WERI-Rb-1 (cell line): ENCODE measurements at regions not wholly inside any gene's neighbourhood (a gene's known extent, or its start where the extent isn't known, plus 50 kb on each side); places are given as distances from the start of the nearest gene placed in this dataset.

Experiments used
- DNase-seq: peaks from one replicate; pipeline ENCODE4 v3.0.0-alpha.2; 2020
- H3K27ac ChIP-seq: fragments of 250-450 bp; sonication (Bioruptor Pico); 2 replicates; pipeline ENCODE4 v1.5.1; 2020; ENCODE audit warnings: mild to moderate bottlenecking, moderate library complexity
- H3K27me3 ChIP-seq: fragments of 250-450 bp; sonication (Bioruptor Pico); 2 replicates; pipeline ENCODE4 v1.5.1; 2021; ENCODE audit warnings: mild to moderate bottlenecking, low read depth, moderate library complexity; ENCODE audit not compliant: insufficient read depth, severe bottlenecking
- H3K36me3 ChIP-seq: fragments of 250-450 bp; sonication (Bioruptor Pico); 2 replicates; pipeline ENCODE4 v1.5.1; 2020; ENCODE audit warnings: mild to moderate bottlenecking, moderate library complexity
- H3K4me3 ChIP-seq: 2 replicates; pipeline ENCODE4 v1.5.1; 2011; ENCODE audit warnings: low read depth, mild to moderate bottlenecking, control low read depth, low read length
- H3K9me3 ChIP-seq: fragments of 250-450 bp; sonication (Bioruptor Pico); 2 replicates; pipeline ENCODE4 v1.5.1; 2021; ENCODE audit warnings: mild to moderate bottlenecking, moderate library complexity; ENCODE audit not compliant: severe bottlenecking
- CTCF ChIP-seq: IDR thresholded peaks from 2 replicates; pipeline ENCODE4 v1.5.1; 2011; ENCODE audit warnings: low read depth, mild to moderate bottlenecking, control low read depth, inconsistent platforms, low read length

GRCh38 chr6:45830441-45831139 is 185.1 kb downstream of the CLIC5 start:
- no peak overlapping the region for H3K27ac ChIP-seq
- no peak for TF ChIP-seq CTCF
- DNase-seq: no peak
- H3K36me3 ChIP-seq: no peaks in the 10 kb centered on the region
- H3K9me3 ChIP-seq: no peaks in the 10 kb centered on the region
- peak overlapping the region; percentile 30 for H3K4me3 ChIP-seq
- H3K27me3 ChIP-seq: no peaks in the 10 kb centered on the region

GRCh38 chr6:45829873-45830272 is 185.8 kb downstream of the CLIC5 start:
- Histone ChIP-seq H3K9me3 (no peaks in the 10 kb centered on the region), H3K36me3 (no peaks in the 10 kb centered on the region), H3K4me3 (no peak overlapping the region), H3K27me3 (no peaks in the 10 kb centered on the region), H3K27ac (no peak overlapping the region)
- no peak for TF ChIP-seq CTCF
- DNase-seq: no peak

GRCh38 chr6:45827952-45828530 is 187.6 kb downstream of the CLIC5 start:
- no peaks in the 10 kb centered on the region for H3K9me3 ChIP-seq
- H3K27ac ChIP-seq: no peak overlapping the region
- H3K36me3 ChIP-seq: no peaks in the 10 kb centered on the region
- no peak overlapping the region for H3K4me3 ChIP-seq
- no peak for TF ChIP-seq CTCF
- no peak for DNase-seq
- no peaks in the 10 kb centered on the region for H3K27me3 ChIP-seq

- no peaks in the 10 kb centered on the region for H3K27me3 ChIP-seq
- H3K36me3 ChIP-seq: no peaks in the 10 kb centered on the region
- H3K9me3 ChIP-seq: no peaks in the 10 kb centered on the region
- no peak overlapping the region for H3K27ac ChIP-seq
- H3K4me3 ChIP-seq: no peak overlapping the region
- TF ChIP-seq CTCF: no peak
- no peak for DNase-seq
Observed at GRCh38 chr6:45822873-45823272, 192.8 kb downstream of the CLIC5 start.

GRCh38 chr6:45822246-45822812 is 193.3 kb downstream of the CLIC5 start:
- no peak overlapping the region for H3K4me3 ChIP-seq
- no peak for DNase-seq
- no peak overlapping the region for H3K27ac ChIP-seq
- no peaks in the 10 kb centered on the region for H3K9me3 ChIP-seq
- no peak for TF ChIP-seq CTCF
- no peaks in the 10 kb centered on the region for H3K36me3 ChIP-seq
- no peaks in the 10 kb centered on the region for H3K27me3 ChIP-seq
